Fibroblast of the aortic adventitia (primary cell): ENCODE measurements at regions not wholly inside any gene's neighbourhood (a gene's known extent, or its start where the extent isn't known, plus 50 kb on each side); places are given as distances from the start of the nearest gene placed in this dataset.
"Not testable (repeated sequence)": the region's sequence is repeated elsewhere in the genome, so short reads cannot be mapped to it uniquely, and the experiment has no call there.

Experiments
- DNase-seq: peaks from one replicate; pipeline ENCODE4 v3.0.0-alpha.2; 2010; ENCODE audit warnings: low read depth
- H3K4me3 ChIP-seq: 2 replicates; pipeline ENCODE4 v1.5.1; 2011; ENCODE audit warnings: low read depth, mild to moderate bottlenecking, control low read depth, low read length, moderate library complexity
- CTCF ChIP-seq: IDR thresholded peaks from 2 replicates; pipeline ENCODE4 v1.5.1; 2011; ENCODE audit warnings: mild to moderate bottlenecking, low read length, control low read depth, inconsistent platforms; ENCODE audit not compliant: insufficient read depth

GRCh38 chr16:64269756-64270155 lies 852.1 kb downstream of the CDH11 start:
- no peak for TF ChIP-seq CTCF
- DNase-seq, result no peak
- no peak overlapping the region for H3K4me3 ChIP-seq

- no peak for DNase-seq
- no peak for TF ChIP-seq CTCF
- H3K4me3 ChIP-seq, result no peak overlapping the region
Observed at GRCh38 chr16:64265756-64266155, 856.1 kb downstream of the CDH11 start.

- DNase-seq, result peak; percentile 12
- H3K4me3 ChIP-seq, result not testable (repeated sequence)
Observed at GRCh38 chr16:64260631-64261401, 861.0 kb downstream of the CDH11 start.

GRCh38 chr16:64254443-64255367 lies 867.2 kb downstream of the CDH11 start:
- no peak for TF ChIP-seq CTCF
- H3K4me3 ChIP-seq, result no peak overlapping the region
- no peak for DNase-seq

GRCh38 chr16:64253525-64253924 lies 868.3 kb downstream of the CDH11 start:
- no peak for TF ChIP-seq CTCF
- H3K4me3 ChIP-seq, result no peak overlapping the region
- DNase-seq, result no peak

- H3K4me3 ChIP-seq, result no peak overlapping the region
- no peak for DNase-seq
- no peak for TF ChIP-seq CTCF
Observed at GRCh38 chr16:64253096-64253495, 868.8 kb downstream of the CDH11 start.

- no peak overlapping the region for H3K4me3 ChIP-seq
- no peak for TF ChIP-seq CTCF
- no peak for DNase-seq
Observed at GRCh38 chr16:64251742-64252141, 870.1 kb downstream of the CDH11 start.
